ENCODE measurements at regions not wholly inside any gene's neighbourhood (a gene's known extent, or its start where the extent isn't known, plus 50 kb on each side); places are given as distances from the start of the nearest gene placed in this dataset.

DNA sequence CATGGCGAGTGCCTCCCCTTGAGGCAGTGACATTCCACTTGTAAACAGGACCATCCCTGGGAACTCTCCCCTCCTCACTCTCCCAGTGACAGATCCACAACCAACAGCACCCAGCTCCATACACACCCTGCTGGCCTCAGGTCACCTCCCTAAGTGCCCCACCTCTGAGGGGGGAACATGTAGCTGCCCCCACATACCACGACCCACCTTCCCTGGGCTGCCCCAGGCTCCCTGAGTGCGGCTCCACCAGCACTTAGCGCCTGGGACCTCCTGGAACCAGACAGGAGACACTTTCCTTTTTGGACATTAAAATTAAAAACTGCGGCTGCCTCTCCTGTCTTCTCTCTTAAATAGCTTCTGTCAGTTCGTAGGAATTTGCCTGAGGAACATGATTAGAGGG lies 1140.1 kb downstream of the BRD1 start:
- no peak for DNase-seq

DNA sequence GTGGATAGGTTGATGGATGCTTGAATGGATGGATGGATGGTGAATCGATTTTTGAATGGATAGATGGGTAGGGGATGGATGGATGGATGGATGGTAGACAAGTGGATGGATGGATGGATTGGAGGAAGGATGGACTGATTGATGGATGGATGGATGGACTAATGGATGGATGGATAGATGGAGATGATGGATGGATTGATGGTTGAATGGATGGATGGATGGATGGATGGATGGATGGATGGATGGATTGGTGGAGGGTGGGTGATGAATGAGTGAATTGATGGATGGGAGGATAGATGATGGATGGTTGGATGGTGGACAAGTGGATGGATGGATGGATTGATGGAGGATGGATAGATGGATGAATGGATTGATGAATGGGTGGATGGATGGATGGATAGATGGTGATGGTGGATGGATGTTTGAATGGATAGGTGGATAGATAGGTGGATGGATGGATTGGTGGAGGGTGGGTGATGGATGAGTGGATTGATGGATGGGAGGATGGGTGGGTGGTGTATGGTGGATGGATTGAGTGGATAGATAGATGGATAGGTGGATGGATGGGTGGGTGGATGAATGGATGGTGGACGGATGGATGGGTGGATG lies 1140.9 kb downstream of the BRD1 start:
- DNase-seq: no peak

DNA sequence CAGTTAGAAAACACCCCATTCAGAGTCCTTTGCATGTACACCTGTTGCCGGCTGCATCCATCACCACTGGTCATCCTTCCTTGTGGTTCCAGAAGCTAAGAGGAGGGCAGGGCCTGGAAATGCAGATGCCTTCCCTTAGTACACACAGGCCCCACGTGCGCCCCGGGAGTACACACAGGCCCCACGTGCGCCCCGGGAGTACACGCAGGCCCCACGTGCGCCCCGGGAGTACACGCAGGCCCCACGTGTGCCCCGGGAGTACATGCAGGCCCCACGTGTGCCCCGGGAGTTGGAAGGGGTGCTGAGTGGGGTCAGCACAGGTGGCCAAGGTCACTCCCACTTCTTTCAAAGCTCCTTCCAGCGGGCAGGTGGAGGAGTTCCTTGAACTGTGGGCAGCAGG lies 1141.9 kb downstream of the BRD1 start:
- DNase-seq: no peak

DNA sequence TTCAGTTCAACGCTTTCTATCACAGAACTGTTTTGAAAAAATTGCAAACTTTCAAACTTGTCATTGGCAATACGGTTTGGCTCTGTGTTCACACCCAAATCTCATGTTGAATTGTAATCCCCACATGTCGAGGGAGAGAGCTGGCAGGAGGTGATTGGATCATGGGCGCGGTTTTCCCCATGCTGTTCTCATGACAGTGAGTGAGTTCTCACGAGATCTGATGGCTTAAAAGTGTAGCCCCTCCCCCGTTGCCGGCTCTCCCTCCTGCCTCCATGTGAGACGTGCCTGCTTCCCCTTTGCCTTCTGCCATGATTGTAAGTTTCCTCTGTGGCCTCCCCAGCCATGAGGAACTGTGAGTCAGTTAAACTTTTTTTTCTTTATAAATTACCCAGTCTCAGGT lies 1144.0 kb downstream of the BRD1 start:
- DNase-seq: no peak

DNA sequence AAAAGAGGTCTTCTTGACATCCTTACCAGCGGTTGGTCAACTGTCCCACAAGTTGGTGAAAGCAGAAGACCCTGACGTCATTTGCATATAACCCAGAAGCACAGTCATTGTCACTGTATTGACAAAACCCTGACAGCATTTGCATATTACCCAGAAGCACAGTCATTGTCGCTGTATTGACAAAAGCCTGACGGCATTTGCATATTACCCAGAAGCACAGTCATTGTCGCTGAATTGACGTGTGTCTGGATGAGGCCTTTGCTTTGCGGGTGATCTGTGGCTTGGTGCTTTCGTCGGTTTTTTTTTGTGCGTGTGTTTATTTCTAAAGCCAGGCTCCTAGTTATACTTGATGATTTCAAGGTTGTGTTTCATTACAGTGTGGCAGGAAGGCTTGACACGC lies 1145.2 kb downstream of the BRD1 start:
- DNase-seq: no peak

DNA sequence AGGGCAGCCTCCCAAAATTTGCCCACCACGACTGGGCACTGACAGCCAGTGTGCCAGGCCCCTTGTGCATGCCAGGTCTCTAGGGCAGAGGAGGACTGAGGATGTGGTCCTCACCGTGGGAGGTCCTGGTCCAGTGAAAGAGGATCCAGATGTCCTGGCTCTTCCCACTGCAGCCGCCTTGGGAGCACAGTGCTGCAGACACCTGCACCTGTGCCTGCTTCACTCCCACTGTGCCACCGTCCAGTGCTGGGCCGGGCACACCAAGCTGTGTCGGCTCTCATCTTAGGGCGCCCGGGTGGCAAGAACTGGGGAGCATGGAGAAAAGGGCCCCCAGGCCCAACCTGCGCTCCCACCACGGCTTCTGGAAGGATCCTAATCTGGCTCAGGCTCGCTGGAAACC lies 1147.1 kb downstream of the BRD1 start:
- DNase-seq: no peak

DNA sequence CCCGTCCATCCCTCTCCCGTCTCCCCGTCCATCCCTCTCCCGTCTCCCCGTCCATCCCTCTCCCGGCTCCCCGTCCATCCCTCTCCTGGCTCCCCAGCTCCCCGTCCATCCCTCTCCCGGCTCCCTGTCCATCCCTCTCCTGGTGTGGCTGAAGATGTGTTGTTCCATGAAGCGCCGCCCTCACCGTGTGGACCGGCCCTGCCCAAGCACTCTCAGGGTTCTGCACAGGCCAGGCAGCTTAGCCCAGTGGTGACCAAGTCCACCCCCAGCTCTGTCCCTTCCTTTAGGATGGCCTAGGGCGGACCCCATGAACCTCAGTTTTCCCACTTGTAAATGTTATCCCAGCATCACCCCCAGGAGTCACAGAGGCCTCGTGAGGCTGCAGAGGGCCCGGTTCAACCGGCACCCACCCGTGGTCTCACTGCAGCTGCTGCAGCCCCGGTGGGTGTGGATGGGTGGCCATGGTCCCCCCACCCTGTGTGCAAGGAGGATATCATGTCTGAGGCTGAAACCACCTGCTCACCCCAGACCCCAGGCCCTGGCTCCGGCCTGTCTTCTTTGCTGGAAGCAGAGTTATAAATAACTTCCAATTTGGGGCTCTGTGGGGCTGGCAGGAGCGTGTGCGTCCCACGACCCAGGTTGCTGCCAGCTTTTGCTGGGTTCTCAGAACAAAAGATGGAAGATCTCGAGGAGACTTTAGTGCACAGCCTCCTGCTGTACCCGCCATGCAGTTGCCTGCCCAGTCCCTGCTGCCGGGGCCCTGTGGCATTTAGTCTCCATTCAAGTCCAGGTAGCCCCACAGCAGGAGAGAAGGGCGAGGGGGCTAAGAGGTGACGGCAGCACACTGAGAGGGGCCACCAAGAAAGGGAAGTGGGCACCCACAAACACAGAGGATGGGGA lies 1147.8 kb downstream of the BRD1 start:
- DNase-seq: no peak

DNA sequence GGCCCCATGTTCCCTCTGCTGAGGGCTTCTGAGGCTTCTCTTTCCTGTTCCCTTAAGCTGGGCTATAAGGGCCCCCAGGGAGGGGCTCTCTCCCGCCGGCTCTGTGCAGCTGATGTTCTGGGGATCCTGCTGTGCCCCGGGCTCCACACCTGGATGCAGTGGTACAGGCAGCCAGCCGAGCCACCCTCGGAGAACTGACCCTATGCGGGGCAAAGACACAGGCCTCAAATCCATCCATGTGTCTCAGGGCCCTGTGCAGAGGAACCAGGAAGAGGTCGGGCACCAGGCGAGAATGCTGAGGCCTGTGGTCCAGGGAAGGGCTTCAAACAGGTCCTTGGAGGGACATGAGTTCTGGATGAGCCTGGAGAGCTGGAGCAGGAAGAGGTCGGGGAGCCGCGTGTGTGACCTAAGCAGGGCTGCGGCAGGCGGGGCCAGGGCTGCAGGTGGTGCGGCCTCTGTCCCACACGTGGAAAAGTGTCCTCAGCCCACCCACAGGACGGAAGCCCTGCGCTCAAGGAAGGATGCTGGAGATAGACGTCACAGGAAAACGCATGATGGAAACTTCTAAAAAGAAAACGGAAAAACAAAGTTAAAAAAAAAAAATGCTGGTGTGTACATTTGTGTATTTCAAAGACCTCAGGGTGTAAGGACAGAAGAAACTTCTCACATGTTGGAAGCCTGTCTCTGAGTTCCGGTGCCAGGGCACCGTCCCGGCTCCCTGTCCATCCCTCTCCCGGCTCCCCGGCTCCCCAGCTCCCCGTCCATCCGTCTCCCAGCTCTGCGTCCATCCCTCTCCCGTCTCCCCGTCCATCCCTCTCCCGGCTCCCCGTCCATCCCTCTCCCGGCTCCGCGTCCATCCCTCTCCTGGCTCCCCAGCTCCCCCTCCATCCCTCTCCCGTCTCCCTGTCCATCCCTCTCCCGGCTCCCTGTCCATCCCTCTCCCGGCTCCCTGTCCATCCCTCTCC lies 1149.2 kb downstream of the BRD1 start:
- no peak for DNase-seq

DNA sequence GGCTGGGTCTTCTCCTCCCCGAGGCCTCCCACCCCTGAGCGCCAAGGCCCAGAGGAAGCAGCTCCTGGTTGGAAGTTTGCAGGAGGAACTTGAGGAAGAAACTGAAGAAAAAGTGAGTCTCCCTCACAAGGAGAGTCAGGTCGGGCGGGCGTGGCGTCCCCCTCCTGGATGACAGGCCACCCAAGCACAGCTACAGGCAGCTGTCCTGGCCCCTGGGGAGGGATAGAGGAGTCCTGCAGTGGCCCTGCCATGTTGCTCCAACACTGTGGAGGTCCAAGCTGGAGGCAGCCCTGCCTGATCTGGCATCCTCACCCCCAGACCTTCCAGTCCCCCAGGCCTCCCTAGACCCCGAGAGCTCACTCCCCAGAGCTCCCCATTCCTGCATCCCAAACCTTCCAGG lies 1150.1 kb downstream of the BRD1 start:
- no peak for DNase-seq

DNA sequence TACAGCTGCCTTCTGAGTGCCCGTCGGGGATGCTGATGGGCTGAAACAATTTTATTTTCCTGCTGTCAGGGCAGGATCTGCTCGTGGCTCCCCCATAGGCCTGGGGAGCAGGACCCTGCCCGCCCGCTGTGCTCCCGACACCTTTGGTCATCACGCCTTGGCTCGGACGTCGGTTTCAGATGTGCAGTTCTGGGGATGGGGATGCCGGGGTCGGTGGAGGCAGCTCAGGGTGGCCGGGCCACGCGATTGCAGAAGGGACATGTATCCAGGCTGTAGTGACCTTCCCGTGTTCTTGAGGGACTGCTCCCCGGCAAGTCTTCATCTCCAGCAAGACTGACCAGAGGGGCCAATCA lies 1150.5 kb downstream of the BRD1 start:
- no peak for DNase-seq

DNA sequence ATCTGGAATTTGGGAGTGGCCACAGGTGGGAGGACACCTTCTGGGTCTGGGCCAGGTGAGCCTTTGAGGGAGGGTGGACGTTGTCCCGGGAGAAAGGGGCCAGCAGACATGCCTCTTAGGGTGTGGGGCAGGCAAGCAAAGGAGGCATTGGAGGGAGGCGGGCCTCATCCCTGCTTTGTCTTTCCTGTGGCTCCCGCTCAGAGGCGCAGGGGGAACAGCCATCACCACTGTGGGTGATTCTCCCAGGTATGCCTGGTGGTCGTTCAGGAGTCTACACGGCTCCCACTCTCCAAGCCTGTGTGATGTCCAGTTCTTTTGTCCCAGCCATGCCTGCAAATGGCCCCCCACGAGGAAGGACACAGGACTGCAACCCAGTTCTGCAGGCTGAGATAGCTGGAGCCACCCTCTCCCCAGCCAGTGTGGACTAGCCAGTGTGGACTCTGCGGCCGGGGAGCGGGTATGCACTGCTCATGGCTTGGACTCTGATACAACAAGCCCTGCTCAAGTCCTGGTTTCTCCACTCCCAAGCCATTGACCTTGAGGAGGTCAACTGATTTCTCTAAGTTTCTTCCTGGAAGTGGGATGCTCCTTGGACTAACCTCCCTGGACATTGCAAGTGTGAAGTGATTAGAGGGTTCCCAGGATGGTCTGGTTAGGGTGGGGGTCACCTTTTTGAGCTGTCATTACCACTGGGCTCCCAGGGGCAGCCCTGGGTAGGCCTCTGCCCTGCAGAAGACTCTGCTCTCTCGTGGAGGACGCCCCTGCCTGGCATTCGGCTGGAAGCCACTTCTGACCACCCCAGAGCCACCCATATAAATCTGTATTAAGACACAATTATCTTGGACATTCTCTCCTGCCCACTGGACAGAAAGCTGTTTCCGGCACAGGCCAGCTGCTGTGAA lies 1151.2 kb downstream of the BRD1 start:
- DNase-seq: no peak

DNA sequence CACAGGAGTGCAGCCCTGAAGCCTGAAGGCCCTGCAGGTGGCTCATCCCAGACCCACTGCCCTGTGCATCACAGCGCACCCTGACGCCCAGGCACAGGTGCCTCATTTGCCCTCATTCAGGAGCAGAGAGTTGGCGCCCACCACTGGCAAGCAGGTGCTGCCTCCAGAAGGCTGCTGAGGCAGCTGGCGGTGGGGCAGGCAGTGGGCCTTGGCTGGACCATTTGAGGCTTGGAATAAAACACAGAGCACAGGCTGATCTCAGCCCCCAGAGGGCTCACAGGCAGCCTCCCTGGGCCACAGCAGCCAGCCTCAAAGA lies 1151.9 kb downstream of the BRD1 start:
- DNase-seq: no peak

DNA sequence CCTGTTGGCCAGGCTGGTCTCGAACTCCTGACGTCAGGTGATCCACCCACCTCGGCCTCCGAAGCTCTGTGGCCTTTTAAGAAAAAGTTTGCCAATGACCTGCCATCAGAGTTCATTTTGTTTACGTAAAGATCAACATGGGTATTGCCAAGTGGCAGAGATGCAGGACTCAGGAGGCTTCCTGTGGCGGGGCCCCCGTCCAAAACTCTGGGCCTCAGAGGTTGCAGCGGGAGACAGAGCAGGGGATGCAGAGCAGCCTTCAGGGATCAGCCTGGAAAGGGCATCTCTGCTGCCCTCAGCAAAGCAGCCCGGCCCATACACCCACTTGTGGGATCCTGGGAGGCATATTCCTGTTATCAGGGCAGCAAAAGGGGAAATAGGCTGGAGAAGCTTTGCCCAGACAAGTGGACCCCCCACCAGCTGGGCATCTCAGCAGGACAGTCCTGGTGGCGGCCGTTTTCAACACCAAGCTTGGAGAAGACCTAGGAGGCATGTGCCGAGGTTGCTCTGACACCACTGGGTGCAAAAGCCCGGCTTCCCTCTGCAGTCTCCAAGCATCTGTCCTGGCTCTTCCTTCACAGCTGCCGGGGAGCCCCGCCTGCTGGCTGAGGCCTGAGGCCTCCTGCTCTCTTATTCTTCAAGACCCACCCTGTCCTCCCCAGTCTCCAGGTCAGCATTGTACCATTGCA lies 1152.4 kb downstream of the BRD1 start:
- DNase-seq: no peak

DNA sequence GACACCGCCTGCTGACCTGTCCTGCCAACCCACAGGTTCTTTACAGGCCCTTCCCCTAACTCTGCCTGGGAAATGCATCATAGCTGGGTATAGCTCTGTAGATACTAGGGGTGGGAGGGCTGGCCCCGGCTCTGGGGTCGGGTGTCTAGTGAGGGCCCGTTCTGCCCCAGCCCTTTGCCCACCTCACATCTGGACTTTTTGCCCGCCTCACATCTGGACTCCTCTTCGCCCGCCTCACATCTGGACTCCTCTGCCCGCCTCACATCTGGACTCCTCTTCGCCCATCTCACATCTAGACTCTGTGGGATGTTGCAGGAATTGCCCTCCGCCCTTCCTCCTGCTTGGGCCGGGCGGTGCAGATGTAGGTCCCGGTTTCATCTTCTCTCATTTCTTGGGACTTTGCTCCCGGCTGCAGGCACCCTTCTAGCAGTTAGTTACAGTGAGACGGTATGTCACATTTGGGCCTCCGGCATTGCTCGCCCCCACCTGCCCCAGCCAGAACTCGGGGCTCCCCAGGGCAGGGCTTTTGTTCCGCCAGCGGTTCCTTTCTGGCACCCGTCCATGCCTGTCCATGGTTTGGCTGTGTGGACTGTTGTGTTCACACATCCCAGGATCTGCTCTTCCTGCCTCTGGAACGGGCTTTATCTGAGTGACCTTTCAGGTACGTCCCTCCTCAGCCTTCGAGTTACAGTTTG lies 1153.7 kb downstream of the BRD1 start:
- DNase-seq: no peak

DNA sequence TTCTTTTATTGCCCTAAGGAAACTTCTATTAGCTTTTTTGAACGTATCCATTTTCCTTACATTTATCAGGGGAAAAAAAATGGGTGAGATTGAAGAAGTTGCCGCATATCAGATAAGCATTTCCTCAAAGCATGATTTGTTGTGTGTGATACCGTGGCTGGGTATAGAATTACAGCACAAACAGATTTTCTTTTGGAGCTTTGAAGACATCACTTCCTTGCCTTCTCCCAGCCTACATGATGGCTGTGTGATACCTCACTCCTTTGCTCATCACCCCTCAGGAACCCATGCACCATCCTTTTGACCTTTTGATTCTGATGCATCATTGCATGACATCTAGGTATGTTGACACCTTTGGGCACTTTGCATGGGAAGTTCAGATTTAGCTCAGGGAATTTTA lies 1155.3 kb downstream of the BRD1 start:
- no peak for DNase-seq

DNA sequence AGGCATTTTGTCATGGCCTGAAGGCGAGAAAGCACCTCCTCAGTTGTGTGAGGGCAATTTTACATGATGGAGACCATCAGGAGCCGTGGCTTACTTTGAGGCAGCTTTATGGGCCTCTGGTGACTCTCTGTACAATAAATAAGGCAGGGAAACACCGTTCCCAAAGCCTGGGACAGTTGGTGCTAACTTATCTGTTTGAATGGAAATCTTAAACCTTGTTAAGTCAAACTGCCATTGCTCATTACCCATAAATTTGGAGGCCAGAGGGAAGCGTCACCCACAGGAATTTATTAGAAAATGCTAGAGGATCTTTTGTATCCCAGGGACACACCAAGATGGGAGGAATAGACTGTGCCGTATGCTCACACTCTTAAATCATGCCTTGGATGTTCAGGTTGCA lies 1156.9 kb downstream of the BRD1 start:
- DNase-seq: no peak

DNA sequence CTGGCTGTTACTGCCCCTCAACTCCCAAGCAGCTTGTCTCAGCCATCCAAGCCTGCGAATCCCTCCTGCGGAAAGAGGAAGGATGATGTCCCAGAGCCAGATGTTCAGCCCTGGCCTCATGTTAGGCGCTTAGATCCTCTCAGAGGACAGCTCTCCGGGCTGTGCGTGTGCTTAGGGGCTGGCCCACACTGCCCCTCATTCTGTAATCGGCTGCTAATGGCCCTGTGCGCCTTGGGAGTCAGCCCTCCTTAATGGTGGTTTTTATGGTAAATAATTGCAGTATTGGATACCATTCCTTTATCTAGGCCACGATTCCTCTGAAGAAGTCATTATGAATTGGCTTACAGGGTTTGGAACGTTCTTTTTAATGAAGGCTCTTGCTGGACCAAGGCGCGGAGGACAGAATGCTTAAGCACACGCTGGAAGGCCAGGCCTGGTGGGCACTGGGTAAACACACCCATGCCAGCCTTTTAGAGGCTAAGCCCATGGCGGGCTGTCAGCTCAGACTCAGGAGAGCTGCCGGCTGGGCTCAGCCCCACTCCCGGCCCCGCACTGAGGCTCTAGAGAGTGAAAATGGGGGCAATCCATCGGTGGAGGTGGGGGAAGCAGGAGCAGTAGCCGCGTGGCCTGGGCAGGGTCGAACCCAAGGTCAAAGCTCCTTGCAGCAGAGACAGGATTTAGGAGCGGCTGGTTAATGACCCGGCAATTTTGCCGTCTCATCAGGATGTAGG lies 1157.5 kb downstream of the BRD1 start:
- DNase-seq: no peak

DNA sequence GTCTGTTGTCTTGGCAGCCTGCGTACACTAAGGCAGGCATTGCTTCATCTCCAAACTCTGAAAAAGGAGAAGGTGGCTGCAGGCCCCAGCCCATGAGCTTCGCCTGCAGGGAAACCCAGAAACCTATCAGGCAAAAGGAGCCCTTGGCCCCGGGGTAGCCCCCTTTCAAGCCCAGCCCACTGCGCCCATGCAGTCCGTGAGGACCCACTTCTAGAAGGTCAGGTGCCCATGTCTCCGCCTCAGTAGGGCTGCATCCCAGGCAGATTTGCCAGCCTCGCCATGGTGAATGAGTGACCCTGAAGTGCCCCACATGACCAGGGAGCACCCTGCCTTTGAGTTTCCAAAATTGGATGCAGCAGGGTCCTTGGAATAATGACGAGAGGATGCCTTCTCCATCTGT lies 1158.4 kb downstream of the BRD1 start:
- no peak for DNase-seq

DNA sequence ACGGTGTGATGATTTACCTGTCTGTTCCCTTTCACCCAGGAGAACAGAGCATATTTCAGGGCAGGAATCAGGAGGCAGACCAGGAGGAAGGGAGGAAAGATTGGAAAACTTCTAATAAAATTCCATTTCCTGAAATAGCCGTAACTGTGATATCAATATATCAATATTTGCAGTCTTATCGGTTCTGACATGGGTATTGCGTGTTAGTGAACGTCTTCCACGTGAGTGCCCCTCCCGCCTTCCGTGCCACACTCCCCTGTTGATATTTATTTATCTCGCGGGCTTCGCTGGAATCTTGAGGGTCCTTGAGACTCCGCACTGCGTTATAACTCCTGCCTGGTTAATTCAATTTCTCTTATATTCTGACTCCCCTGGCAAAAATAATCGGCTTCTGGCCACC lies 1160.4 kb downstream of the BRD1 start:
- DNase-seq: no peak

DNA sequence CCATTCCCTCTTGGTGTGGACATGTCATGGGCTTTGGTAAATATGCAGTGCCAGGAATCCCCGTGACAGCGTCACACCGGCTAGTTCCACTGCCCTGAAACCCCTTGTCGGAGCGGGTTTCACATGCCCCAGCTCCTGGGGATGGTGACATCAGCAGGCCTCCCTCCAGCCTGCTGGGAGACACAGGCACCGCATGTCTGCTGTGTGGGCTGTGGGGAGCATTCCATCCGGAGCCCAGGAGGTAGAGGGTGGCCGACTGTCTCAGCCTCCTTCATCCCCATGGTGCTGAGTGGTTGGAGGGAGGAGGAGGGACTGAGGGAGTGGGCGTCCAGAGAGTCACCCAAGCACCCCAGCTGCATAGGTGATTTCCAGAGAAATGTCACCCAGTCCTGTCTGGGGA lies 1161.1 kb downstream of the BRD1 start:
- no peak for DNase-seq

Data from inflammatory macrophage treated with lipopolysaccharide for 1 hour (primary cell).